ENCODE measurements at regions not wholly inside any gene's neighbourhood (a gene's known extent, or its start where the extent isn't known, plus 50 kb on each side); places are given as distances from the start of the nearest gene placed in this dataset.

DNA sequence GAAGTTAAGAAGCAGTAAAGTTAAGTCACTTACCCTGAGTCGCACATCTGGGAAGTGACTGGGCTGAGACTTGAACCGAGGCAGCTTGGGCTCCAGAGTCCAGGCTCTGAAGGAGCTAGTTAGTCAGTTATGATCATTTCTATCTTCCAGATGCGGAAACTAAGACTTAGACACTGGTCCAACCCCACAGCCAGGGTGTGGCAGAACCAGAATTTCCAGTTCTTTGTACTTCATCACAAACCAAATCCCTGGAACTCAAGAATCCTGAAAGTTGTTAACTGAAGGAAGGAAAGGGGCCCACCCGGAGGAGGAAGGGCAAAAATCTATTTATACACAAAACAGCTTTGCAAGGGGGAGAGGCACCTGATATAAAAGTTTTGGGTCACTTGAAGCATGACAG is 389.9 kb downstream of the SHQ1 start:
- Histone ChIP-seq H2BK5ac (ENCODE audit: insufficient read length, low read length) (no peak overlapping the region), H2BK15ac (ENCODE audit: low read depth, low read length) (no peak overlapping the region), H3K23ac (ENCODE audit: insufficient read length, low read depth, low read length) (no peak overlapping the region), H2AFZ (ENCODE audit: low read length) (no peak overlapping the region), H4K8ac (replicated peaks; ENCODE audit: insufficient read length, low read depth, low read length) (no peak overlapping the region), H3K27ac (ENCODE audit: insufficient read length, low read depth, low read length) (no peak overlapping the region), H3K27me3 (ENCODE audit: insufficient read depth, low read length) (no peaks in the 10 kb centered on the region; the same call in 1 of the 2 replicates), H3K18ac (ENCODE audit: insufficient read length, low read depth, low read length) (no peak overlapping the region), H3K79me2 (ENCODE audit: insufficient read depth, low read length) (no peaks in the 10 kb centered on the region), H3K23me2 (ENCODE audit: insufficient read length, low read depth, low read length, poor library complexity, severe bottlenecking) (no peaks in the 10 kb centered on the region), H4K91ac (ENCODE audit: insufficient read length, low read depth, low read length) (no peak overlapping the region), H3K4me1 (ENCODE audit: insufficient read depth, low read length) (0 out of 2 replicates have a peak, but pooled peaks cover 2% of the 10 kb centered on the region), H3K9ac (ENCODE audit: extremely low read depth, insufficient read length, low read length) (no peak overlapping the region), H3K56ac (ENCODE audit: insufficient read length, low read depth, low read length) (no peak overlapping the region), H2BK20ac (ENCODE audit: low read depth, low read length, poor library complexity, severe bottlenecking) (no peak overlapping the region), H2BK120ac (ENCODE audit: low read depth, low read length, poor library complexity, severe bottlenecking) (no peak overlapping the region), H3T11ph (ENCODE audit: low read length) (no peak overlapping the region), H3K4me2 (ENCODE audit: insufficient read depth, insufficient read length, low read length) (no peak overlapping the region), H2AK5ac (ENCODE audit: insufficient read length, low read length) (no peak overlapping the region), H4K20me1 (ENCODE audit: control insufficient read depth, insufficient read depth, insufficient read length) (no peaks in the 10 kb centered on the region), H3K9me3 (ENCODE audit: control insufficient read depth, low read depth, low read length) (no peaks in the 10 kb centered on the region), H2BK12ac (ENCODE audit: insufficient read length, low read depth, low read length) (no peak overlapping the region), H3K4ac (ENCODE audit: low read depth, low read length) (no peak overlapping the region), H3K14ac (ENCODE audit: insufficient read depth, low read length) (no peak overlapping the region), H4K5ac (ENCODE audit: insufficient read length, low read depth, low read length) (no peak overlapping the region), H3K79me1 (ENCODE audit: insufficient read depth, low read depth, low read length, poor library complexity, severe bottlenecking) (no peaks in the 10 kb centered on the region)
- H3K36me3 Mint-ChIP-seq (ENCODE audit: insufficient read depth in 1 of 3, low read depth in 3 of 3), result no peaks in the 10 kb centered on the region
- TF ChIP-seq, protein P1, sequence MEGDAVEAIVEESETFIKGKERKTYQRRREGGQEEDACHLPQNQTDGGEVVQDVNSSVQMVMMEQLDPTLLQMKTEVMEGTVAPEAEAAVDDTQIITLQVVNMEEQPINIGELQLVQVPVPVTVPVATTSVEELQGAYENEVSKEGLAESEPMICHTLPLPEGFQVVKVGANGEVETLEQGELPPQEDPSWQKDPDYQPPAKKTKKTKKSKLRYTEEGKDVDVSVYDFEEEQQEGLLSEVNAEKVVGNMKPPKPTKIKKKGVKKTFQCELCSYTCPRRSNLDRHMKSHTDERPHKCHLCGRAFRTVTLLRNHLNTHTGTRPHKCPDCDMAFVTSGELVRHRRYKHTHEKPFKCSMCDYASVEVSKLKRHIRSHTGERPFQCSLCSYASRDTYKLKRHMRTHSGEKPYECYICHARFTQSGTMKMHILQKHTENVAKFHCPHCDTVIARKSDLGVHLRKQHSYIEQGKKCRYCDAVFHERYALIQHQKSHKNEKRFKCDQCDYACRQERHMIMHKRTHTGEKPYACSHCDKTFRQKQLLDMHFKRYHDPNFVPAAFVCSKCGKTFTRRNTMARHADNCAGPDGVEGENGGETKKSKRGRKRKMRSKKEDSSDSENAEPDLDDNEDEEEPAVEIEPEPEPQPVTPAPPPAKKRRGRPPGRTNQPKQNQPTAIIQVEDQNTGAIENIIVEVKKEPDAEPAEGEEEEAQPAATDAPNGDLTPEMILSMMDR (conservative IDR thresholded peaks at IDR 0.05), result no peak
- WGBS (ENCODE audit: extremely low coverage, insufficient read length, low lambda C conversion rate), result no CpG with 5 or more reads among the region's 4 CpGs
- H3K9me3 Mint-ChIP-seq, result no peaks in the 10 kb centered on the region
- peaks cover 8% of the 10 kb centered on the region for H3K27me3 Mint-ChIP-seq (ENCODE audit: low read depth)
- no peak overlapping the region for H3K4me3 Mint-ChIP-seq
- no peak overlapping the region for H3K27ac Mint-ChIP-seq
- H3K4me1 Mint-ChIP-seq, result peaks cover 10 to 15% of the 10 kb centered on the region in 2 experiments
- no peak for DNase-seq

All from H9 (cell line).